Activated CD8-positive, alpha-beta T cell treated with anti-CD3 and anti-CD28 coated beads, Interleukin-2, amount 10 ng/mL, durations not matched to agents 7 days and 5 days (primary cell): ENCODE measurements at regions not wholly inside any gene's neighbourhood (a gene's known extent, or its start where the extent isn't known, plus 50 kb on each side); places are given as distances from the start of the nearest gene placed in this dataset.

Experiments
- ATAC-seq: fragments of 150-1000 bp; cut with Tn5 transposase; one replicate; pipeline ENCODE4 v1.10.0; 2021; ENCODE audit warnings: moderate library complexity
- CTCF ChIA-PET: fragments of 350-600 bp; sonication (Branson Sonifier 250); formaldehyde crosslinking; loops from one replicate; lab custom pipeline; 2021; ENCODE audit warnings: antibody characterized with exemption; lab: Charles Lee
- POLR2A ChIA-PET: fragments of 350-600 bp; sonication (Branson Sonifier 250); formaldehyde crosslinking; loops from one replicate; lab custom pipeline; 2021; ENCODE audit warnings: antibody characterized with exemption; lab: Charles Lee
- DNase-seq: peaks from one replicate; pipeline ENCODE4 v3.0.0-alpha.2; 2020
- H3K27ac Mint-ChIP-seq: one replicate; pipeline ENCODE4 v1.8.0; 2021; ENCODE audit warnings: mild to moderate bottlenecking, mixed read lengths
- H3K27me3 Mint-ChIP-seq: one replicate; pipeline ENCODE4 v1.8.0; 2021; ENCODE audit warnings: low read depth, mixed read lengths
- H3K36me3 Mint-ChIP-seq: one replicate; pipeline ENCODE4 v1.8.0; 2021; ENCODE audit warnings: low read depth, mixed read lengths
- H3K4me1 Mint-ChIP-seq: one replicate; pipeline ENCODE4 v1.8.0; 2021; ENCODE audit warnings: low read depth, mixed read lengths
- H3K4me3 Mint-ChIP-seq: one replicate; pipeline ENCODE4 v1.8.0; 2021; ENCODE audit warnings: mild to moderate bottlenecking, mixed read lengths
- H3K9me3 Mint-ChIP-seq: one replicate; pipeline ENCODE4 v1.8.0; 2022; ENCODE audit warnings: mixed read lengths; ENCODE audit not compliant: insufficient read depth

- Mint-ChIP-seq H3K4me3 (no peak overlapping the region), H3K27ac (no peak overlapping the region), H3K4me1 (no peaks in the 10 kb centered on the region), H3K36me3 (no peaks in the 10 kb centered on the region), H3K9me3 (no peaks in the 10 kb centered on the region), H3K27me3 (peaks cover 2% of the 10 kb centered on the region)
- ChIA-PET CTCF (no interaction called here), POLR2A (no interaction called here)
- DNase-seq (no peak), ATAC-seq (no peak)
Measured at GRCh38 chr7:21044384-21044783, 257.7 kb upstream of the SP8 start.

GRCh38 chr7:21044913-21045568 is 258.4 kb upstream of the SP8 start:
- no peak for DNase-seq
- ATAC-seq, result no peak
- Mint-ChIP-seq H3K9me3 (no peaks in the 10 kb centered on the region), H3K4me1 (no peaks in the 10 kb centered on the region), H3K27ac (no peak overlapping the region), H3K36me3 (no peaks in the 10 kb centered on the region), H3K27me3 (peaks cover 2% of the 10 kb centered on the region), H3K4me3 (no peak overlapping the region)
- ChIA-PET POLR2A (no interaction called here), CTCF (no interaction called here)

GRCh38 chr7:21051865-21052264 is 265.2 kb upstream of the SP8 start:
- Mint-ChIP-seq H3K4me3 (no peak overlapping the region), H3K36me3 (no peaks in the 10 kb centered on the region), H3K27ac (no peak overlapping the region), H3K27me3 (peaks cover 2% of the 10 kb centered on the region), H3K4me1 (no peaks in the 10 kb centered on the region), H3K9me3 (no peaks in the 10 kb centered on the region)
- ATAC-seq (no peak), DNase-seq (no peak)
- CTCF ChIA-PET, result no interaction called here
- POLR2A ChIA-PET, result no interaction called here

- DNase-seq (no peak), ATAC-seq (no peak)
- Mint-ChIP-seq H3K4me1 (no peaks in the 10 kb centered on the region), H3K27ac (no peak overlapping the region), H3K36me3 (no peaks in the 10 kb centered on the region), H3K9me3 (no peaks in the 10 kb centered on the region), H3K4me3 (no peak overlapping the region), H3K27me3 (no peaks in the 10 kb centered on the region)
- ChIA-PET POLR2A (no interaction called here), CTCF (no interaction called here)
Measured at GRCh38 chr7:21054427-21055112, 267.9 kb upstream of the SP8 start.

GRCh38 chr7:21059069-21059468 is 272.4 kb upstream of the SP8 start:
- Mint-ChIP-seq H3K4me1 (no peaks in the 10 kb centered on the region), H3K36me3 (no peaks in the 10 kb centered on the region), H3K27me3 (no peaks in the 10 kb centered on the region), H3K4me3 (no peak overlapping the region), H3K27ac (no peak overlapping the region), H3K9me3 (no peaks in the 10 kb centered on the region)
- no peak for ATAC-seq
- no peak for DNase-seq
- POLR2A ChIA-PET, result no interaction called here
- CTCF ChIA-PET, result no interaction called here

- H3K9me3 Mint-ChIP-seq, result no peaks in the 10 kb centered on the region
- H3K27me3 Mint-ChIP-seq, result no peaks in the 10 kb centered on the region
- ATAC-seq, result no peak
- POLR2A ChIA-PET, result no interaction called here
- DNase-seq, result no peak
- CTCF ChIA-PET, result no interaction called here
- H3K4me1 Mint-ChIP-seq, result no peaks in the 10 kb centered on the region
- no peak overlapping the region for H3K27ac Mint-ChIP-seq
- H3K4me3 Mint-ChIP-seq, result no peak overlapping the region
- no peaks in the 10 kb centered on the region for H3K36me3 Mint-ChIP-seq
Measured at GRCh38 chr7:21063106-21063505, 276.4 kb upstream of the SP8 start.

GRCh38 chr7:21064698-21065648 is 278.3 kb upstream of the SP8 start:
- ATAC-seq (no peak), DNase-seq (no peak)
- no peak overlapping the region for H3K27ac Mint-ChIP-seq
- H3K27me3 Mint-ChIP-seq, result no peaks in the 10 kb centered on the region
- H3K36me3 Mint-ChIP-seq, result no peaks in the 10 kb centered on the region
- H3K4me1 Mint-ChIP-seq, result no peaks in the 10 kb centered on the region
- ChIA-PET CTCF (no interaction called here), POLR2A (no interaction called here)
- no peaks in the 10 kb centered on the region for H3K9me3 Mint-ChIP-seq
- H3K4me3 Mint-ChIP-seq, result no peak overlapping the region

GRCh38 chr7:21066221-21066620 is 279.5 kb upstream of the SP8 start:
- ChIA-PET POLR2A (no interaction called here), CTCF (no interaction called here)
- no peak overlapping the region for H3K27ac Mint-ChIP-seq
- no peak overlapping the region for H3K4me3 Mint-ChIP-seq
- ATAC-seq (no peak), DNase-seq (no peak)
- no peaks in the 10 kb centered on the region for H3K27me3 Mint-ChIP-seq
- no peaks in the 10 kb centered on the region for H3K36me3 Mint-ChIP-seq
- no peaks in the 10 kb centered on the region for H3K4me1 Mint-ChIP-seq
- no peaks in the 10 kb centered on the region for H3K9me3 Mint-ChIP-seq

- Mint-ChIP-seq H3K9me3 (no peaks in the 10 kb centered on the region), H3K36me3 (no peaks in the 10 kb centered on the region), H3K4me3 (no peak overlapping the region), H3K4me1 (no peaks in the 10 kb centered on the region), H3K27ac (no peak overlapping the region), H3K27me3 (no peaks in the 10 kb centered on the region)
- ChIA-PET CTCF (no interaction called here), POLR2A (no interaction called here)
- DNase-seq, result no peak
- ATAC-seq, result no peak
Measured at GRCh38 chr7:21067216-21067615, 280.5 kb upstream of the SP8 start.

GRCh38 chr7:21070571-21071090 is 283.9 kb upstream of the SP8 start:
- ChIA-PET POLR2A (no interaction called here), CTCF (no interaction called here)
- no peak for ATAC-seq
- Mint-ChIP-seq H3K9me3 (no peaks in the 10 kb centered on the region), H3K27ac (no peak overlapping the region), H3K27me3 (peaks cover 2% of the 10 kb centered on the region), H3K4me3 (no peak overlapping the region), H3K4me1 (no peaks in the 10 kb centered on the region), H3K36me3 (no peaks in the 10 kb centered on the region)
- no peak for DNase-seq

- Mint-ChIP-seq H3K36me3 (no peaks in the 10 kb centered on the region), H3K4me1 (no peaks in the 10 kb centered on the region), H3K27ac (no peak overlapping the region), H3K27me3 (peaks cover 2% of the 10 kb centered on the region), H3K9me3 (no peaks in the 10 kb centered on the region), H3K4me3 (no peak overlapping the region)
- ATAC-seq (no peak), DNase-seq (no peak)
- CTCF ChIA-PET, result no interaction called here
- POLR2A ChIA-PET, result no interaction called here
Measured at GRCh38 chr7:21071561-21072501, 285.1 kb upstream of the SP8 start.
